GM21717 (cell line): ENCODE measurements at regions not wholly inside any gene's neighbourhood (a gene's known extent, or its start where the extent isn't known, plus 50 kb on each side); places are given as distances from the start of the nearest gene placed in this dataset.

Experiments used
- ATAC-seq: cut with Tn5 transposase; IDR thresholded peaks from one replicate; pipeline ENCODE4 v1.9.1; 2021; ENCODE audit warnings: mild to moderate bottlenecking, moderate library complexity; ENCODE audit not compliant: unreplicated experiment

DNA sequence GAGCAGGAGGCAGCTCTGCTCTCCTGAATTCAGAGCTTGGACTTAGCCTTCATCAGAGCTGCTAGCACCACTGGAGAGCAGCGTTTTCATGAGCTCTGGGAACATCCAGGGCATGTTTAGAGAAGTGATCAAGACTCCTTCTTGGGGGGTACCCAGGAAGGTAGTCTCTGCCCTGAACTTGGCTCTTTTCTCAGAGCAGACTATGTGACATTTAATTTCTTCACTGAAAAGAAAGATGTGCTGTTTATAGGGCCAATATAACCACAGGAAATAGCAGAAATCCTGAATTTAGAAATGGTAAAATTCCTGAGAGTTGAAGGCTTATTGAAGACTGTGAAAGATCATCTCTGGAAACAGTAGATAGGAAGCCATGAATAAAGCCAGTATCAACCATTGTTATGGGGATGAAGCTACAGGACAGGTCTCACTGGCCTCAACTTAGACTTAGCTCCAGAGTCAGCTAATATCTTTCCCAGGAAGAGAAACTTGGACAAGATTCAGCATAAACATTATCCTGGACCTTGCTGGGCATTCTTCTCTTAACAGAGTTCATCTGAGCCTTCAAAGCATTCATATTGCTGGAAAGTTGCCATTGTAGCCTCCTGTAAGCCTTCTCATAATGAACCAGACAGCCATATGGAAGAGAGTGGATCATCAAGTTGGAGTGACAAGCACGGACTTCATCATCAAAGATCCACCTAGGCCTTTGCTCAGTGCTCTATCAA is 386.6 kb upstream of the THBS1 start:
- no peak for ATAC-seq

DNA sequence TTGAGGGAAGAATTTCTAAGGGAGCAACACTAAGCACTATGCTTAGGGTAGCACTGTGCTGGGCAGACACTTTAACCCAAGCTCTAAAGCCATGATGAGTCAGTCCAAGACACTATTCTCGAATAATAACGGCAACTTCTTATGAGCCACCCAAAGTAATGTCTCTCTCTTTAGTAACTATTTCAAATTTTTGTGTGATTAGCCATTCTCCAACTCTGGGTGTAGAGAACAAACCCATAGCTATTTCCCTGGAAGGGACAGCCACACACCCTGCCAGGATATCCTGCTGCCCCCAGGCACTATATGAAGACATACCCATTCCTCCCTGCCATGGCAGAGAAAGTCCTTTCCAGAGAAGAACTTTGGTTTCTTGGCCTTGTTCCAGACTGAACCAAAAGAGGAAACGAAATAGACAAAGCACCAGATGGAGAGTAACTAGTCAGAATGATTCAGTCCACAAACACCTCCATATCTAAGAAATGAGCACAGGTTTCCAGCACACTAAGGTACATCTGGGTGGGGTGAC is 384.9 kb upstream of the THBS1 start:
- no peak for ATAC-seq

- no peak for ATAC-seq
These were observed 382.6 kb upstream of the THBS1 start for GRCh38 chr15:39198044-39199000.

DNA sequence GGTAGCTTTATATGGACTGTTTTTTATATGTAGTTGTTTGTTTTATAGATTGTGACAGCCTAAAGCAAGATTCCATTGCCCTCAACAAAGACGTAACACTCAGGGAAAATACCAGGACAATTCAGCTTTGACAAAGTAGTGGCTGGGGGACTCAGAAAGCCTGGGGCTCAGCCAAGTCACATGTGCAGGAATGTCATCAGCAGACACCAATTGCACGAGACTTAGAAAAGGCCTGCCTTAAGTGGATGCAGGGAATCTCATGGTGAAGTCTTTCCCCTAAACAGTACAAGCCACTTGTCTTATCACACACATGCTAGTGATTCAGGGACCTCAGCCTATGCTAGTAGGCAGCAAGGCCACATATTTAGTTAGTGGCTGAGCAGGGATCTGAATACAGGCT is 381.8 kb upstream of the THBS1 start:
- no peak for ATAC-seq

DNA sequence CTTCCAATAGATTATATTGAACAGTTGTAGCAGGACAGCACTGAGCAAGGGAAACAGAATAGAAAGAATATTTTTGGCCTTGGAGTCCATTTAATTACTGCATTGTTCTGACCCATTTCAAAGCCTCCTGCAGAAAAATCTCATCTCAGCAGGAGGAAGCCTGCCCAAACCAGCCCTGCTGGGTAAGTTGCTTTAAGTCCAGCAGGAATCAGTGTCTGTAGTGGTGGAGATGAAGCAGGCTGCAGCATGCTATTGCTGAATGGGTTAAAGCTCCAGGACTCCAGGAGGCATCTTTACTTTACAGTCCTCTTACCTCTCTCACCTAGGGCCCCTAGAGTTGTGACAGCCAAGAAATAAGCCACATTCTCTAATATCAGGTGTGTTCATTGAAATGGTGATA is 380.3 kb upstream of the THBS1 start:
- ATAC-seq: no peak

DNA sequence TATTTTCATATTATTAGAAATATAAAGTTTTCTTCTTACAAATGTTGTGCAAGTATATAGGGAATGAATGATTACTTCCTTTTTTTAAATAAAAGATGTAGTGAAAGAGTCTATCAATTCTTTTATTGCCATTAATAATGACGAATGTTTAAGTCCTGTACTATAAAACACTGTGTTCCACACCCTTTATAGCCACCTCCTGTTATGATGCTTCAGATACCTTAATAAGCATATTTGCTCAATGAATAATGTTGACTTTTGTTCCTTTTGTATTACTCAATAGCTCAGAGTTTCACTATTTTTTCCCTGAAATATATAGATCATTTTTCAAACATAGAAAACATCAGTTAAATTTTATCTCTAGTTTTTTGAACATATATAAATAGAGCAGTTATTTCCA is 378.2 kb upstream of the THBS1 start:
- no peak for ATAC-seq

GRCh38 chr15:39204031-39204430 is 376.8 kb upstream of the THBS1 start:
- ATAC-seq: no peak

- ATAC-seq: no peak
These were observed 375.8 kb upstream of the THBS1 start for GRCh38 chr15:39205081-39205480.

GRCh38 chr15:39205506-39206371 is 375.1 kb upstream of the THBS1 start:
- no peak for ATAC-seq

DNA sequence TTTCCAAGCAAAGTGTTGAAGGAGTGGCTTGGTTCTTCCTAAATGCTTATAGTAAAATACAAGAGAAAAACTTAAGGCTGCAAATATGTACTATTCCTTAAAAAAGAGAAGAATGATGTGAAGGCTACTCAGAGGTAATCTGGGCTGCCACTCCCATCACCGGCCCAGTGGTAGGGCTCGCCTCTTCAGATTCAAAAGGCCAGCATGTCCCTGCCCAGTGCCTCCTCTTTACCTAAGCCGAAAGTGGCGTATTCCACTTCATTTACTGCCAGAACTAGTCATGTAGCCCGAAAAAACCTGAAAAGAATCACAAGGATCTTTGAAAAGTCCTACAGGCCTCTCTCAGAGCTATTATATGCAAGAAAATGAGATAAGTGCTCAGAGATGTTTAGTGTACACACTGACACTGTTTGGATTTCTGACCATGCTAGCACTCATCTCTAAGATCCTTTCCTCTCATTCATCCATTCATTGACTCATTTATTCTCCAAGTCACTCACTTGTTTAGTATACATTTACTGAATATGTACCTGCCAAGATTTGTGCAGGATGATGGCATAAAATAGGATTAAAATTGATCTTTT is 373.3 kb upstream of the THBS1 start:
- no peak for ATAC-seq

GRCh38 chr15:39208187-39208586 is 372.7 kb upstream of the THBS1 start:
- ATAC-seq: no peak

GRCh38 chr15:39209548-39210211 is 371.2 kb upstream of the THBS1 start:
- no peak for ATAC-seq

DNA sequence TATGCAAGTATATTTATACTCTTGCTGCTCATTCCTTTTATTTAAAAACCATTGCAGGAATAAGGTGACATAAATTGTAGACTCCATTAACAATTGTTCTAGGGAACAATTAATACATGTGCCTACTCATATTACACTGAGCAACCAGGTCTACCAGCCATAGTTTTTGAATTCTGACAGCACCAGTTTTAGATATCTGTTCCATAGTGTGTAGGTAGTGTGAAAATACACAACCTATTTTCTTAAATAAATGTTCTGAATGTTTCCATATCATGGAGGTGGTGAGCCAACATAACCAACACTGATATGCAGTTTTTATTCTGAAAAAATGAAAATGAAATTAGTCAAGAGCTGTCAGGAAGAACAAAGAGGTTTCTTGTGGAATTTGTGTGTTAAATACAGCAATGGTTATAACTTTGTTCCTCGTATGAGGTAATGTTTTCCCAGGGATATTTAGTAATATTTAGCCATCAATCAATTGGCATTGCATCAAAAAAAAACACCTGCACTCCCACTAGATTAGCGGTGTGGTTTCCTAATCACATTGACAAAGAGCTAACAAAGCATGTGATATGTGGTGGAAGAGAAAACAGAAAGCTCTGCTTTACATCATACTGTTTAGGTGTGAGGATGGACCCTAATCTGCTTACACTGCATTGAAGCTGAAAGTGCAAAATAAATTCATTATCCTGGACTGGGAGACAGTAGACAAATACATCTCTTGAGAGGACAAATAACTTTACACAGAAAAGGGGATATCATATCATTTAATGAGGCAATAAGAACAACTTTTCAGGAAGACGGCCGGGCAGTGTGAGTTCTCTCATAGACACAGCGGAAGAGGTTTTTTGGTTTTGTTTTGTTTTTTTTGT is 369.5 kb upstream of the THBS1 start:
- ATAC-seq: no peak

GRCh38 chr15:39213385-39213840 is 367.5 kb upstream of the THBS1 start:
- ATAC-seq: no peak

- no peak for ATAC-seq
These were observed 365.9 kb upstream of the THBS1 start for GRCh38 chr15:39215015-39215414.

DNA sequence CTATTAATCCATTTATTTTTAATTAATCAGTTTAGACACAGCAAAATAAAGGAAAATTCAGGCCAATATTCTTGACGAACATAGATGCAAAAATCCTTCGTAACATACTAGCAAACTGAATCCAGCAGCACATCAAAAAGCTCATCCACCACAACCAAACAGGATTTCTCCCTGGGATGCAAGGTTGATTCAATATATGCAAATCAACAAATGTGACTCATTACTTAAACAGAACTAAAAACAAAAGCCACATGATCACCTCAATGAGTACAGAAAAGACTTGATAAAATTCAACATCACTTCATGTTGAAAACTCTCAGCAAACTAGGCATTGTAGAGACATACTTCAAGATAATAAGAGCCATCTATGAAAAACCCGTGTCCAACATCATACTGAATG is 364.1 kb upstream of the THBS1 start:
- no peak for ATAC-seq

- ATAC-seq: no peak
These were observed 361.3 kb upstream of the THBS1 start for GRCh38 chr15:39219608-39220007.

DNA sequence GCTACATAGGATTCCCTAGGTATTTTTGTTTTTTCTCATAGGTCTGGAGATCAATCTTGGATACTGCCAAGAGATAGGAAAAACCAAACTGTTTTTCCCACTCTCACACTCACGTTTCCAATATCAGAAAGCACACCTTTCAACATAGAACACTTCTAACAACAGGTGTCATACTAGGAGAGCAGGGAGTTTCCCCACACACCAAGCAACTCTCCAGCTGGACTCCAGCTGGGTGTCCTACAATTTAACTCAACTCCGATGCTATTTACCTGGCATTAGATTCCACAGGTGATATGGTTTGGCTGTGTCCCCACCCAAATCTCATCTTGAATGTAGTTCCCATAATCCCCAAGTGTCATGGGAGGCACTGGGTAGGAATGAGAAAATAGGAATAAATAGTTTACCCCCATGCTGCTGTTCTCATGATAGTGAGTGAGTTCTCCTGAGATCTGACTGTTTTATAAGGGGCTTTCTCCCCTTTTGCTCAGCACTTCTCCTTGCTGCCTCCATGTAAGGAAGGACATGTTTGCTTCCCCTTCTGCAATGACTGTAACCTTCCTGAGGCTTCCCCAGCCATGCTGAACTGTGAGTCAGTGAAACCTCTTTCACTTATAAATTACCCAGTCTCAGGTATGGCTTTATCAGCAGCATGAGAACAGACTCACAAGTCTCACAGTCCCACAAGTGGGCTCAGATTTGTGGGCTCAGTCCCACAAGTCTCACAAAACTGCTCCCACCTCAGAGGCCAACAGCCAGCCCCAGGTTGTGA is 354.5 kb upstream of the THBS1 start:
- no peak for ATAC-seq
